GM19043 (cell line): ENCODE measurements at regions not wholly inside any gene's neighbourhood (a gene's known extent, or its start where the extent isn't known, plus 50 kb on each side); places are given as distances from the start of the nearest gene placed in this dataset.

Experiments
- ATAC-seq: cut with Tn5 transposase; IDR thresholded peaks from one replicate; pipeline ENCODE4 v1.9.1; 2021; ENCODE audit warnings: low read depth; ENCODE audit not compliant: unreplicated experiment

DNA sequence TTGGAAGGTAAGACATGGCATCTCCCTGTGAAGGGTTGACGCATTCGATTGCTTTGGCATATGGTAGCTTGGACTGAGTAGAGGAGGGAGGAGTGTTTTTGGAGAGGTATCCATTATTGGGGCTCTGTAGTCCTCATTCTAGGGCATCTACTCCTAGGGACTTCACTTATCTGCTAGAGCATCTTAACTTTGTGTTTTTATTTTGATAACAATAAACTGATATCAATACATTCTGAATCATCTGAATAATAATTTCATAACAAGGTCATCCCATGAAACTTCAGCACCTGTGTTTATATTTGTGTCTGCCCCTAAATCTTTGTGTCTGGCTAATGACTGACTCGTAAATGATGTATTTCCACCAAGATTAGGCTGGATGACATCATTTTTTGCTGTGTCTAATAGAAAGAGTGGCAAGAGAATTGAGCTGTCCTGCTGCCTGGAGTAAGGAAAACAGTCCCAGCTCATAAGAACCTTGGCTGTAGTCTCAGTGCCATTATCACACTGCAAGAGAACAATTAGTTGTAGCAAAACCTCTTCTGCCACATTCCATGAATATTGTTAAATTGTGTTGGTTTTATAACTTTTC, 288.5 kb downstream of the PRL start:
- no peak for ATAC-seq

DNA sequence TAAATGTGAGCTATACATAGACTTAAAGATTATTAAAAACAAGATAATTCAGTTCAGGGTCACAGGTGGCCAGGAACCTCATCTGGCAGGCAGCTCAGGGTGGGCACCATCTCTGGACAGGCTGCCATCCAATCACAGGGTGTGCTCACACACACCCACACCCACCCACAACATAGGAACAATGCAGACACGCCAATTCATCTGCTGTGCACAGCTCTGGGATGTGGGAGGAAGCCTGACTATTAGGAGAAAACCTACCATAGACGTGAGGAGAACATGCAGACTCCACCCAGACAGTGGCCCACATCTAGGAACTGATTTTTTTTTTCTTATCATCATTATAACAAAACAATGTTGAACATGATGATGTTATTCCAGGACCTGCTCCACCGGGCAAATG, 286.7 kb downstream of the PRL start:
- ATAC-seq = no peak

DNA sequence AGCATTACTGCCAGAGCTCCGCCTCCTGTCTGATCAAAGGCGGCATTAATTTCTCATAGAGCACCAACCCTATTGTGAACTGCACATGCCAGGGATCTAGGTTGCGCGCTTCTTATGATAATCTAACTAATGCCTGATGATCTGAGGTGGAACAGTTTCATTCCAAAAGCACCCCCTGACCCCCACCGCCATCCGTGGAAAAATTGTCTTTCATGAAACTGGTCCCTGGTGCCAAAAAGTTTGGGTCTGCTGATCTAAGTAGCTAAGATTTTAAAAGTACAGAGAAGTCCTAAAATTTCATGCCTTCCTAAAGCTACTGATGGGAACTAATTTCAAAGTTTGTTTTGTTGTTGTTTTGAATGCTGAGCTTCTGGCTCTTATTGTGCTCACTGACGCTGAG, 281.6 kb downstream of the PRL start:
- no peak for ATAC-seq

DNA sequence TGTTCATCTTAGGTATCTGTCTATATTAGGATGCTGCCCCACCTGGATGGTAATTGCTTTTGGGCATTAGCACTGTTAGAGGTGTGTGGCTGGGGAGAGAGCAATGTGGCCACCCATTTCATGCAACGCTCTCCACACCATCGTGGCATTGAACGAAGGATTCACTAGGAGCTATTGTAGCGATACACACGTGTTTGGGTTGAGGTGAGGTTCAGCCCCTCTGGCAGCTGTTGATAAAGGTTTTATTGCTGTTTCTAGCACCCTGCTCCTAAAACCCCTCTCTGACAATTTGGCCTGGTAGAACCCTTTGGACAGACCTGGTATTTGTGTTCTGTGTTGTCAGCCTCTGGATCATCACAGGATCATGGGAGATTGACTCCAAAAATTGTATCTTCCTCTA, 280.9 kb downstream of the PRL start:
- ATAC-seq = no peak

DNA sequence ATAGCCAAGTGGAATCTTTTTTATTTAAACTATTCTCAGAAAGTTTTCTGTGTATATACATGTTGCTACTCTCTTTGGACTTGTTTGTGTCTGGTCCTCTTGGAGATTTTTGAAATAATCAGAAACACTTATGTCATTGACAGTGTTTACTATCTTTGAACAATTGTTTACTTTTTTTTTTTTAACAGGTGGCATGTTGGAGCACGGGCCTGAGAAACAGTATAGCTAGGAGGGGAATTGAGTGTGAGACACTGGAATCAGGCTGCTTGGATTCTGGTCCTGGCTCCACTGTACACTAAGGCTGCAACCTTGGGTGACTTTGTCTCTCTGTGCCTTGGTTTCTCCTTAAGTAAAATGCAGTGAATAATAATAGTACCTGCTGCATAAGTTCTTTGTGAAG, 279.6 kb downstream of the PRL start:
- no peak for ATAC-seq

DNA sequence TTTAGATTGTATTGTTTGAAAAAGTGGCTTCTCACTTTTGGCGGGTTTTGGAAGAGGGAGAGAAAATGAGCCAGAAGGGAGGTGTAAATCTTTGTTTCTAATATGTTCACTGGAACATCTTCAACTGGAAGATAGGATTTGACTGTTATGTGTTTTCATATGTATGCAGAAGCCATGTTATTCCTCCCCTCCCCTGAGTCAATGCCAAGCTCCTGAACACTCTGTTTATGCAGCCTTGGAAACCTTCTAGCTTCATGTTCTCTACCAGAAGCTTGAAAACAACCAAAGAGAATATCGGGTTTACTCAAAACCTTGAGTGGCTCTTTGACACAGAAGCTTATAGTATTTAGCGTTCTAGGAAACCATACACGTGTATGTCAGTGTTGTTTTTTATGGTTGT, 279.1 kb downstream of the PRL start:
- no peak for ATAC-seq

DNA sequence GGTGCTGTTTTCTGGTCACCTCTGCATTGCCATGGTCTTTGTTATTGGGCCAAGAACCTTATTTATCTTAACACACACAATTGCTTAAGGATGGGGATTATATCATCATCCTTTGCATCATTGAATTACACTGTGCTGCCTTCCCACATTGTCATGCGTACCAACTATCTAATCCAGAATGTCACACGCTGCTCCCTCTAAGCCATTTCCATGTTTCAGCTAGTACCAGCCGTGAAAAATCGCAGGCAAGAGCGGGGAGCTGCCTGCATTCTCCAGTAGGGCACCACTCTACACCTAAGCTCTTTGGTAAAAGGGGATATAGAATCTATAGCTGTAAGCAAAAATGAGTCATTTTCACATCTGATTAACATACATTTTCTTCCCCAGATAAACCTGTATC, 277.0 kb downstream of the PRL start:
- ATAC-seq = no peak

DNA sequence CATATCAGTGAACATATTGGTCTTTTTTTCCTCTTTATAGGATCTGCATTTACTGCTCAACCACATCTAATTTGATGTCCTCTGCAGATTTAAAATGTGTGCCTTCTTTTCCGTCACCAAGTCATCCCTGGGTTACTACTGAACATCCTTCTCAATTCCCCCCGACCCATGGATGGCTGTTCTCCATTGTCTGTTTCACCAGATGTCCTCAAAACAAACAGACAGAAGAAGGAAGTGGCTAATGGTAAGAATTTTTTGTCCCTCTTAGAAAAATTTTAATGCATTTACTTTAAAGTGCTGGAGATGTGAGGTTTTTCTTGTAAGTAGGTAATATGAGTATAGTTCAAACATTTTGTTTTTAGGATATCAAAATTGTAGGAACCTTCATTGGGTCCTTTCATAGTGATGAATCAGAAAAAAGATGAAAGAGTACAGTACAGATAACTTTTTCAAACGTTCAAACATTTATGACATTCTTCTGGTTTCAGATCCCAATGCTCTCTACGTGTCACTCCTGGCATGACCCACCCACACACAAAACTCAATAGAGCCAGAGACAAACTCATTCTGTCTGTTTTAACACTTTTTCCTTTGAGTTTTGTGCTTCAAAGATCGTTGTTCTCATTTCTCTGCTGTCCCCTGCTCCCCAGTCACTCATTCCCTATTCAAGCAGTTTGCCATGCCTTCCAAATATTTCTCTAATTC, 276.4 kb downstream of the PRL start:
- no peak for ATAC-seq

DNA sequence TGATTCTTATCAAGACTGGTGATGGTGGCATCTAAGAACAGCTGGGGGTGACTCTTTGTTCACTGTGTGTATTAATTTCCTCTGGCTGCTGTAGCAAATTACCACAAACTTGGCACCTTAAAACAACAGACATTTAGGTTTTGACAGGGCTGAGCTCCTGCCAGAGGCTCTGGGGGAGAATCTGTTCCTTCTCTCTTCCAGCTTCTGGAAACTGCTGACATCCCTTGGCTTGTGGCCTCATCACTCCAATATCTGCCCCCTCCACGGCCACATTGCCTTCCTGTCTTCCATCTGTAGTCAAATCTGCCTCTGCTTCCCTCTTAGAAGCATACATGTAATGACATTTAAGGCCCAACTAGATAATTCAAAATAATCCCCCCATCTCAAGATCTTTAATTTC, 274.9 kb downstream of the PRL start:
- no peak for ATAC-seq

DNA sequence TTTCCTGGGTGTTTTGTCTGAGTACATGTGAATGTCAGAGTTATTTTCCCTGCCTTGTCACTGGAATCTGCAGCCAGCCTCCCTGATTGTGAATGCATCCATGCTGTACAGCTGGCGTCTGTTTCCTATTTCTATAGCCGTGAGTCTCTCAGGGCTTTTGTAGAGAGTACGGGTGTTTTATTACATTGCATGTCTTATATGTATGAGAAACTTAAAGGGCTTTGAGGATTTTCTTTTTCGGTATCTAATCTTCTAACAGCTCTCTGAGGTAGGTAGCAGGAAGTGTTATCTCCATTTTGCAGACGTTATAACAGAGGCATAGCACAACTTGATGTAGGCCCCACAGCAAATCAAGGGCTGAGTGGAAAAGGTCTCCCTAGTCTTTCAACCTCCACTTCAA, 272.9 kb downstream of the PRL start:
- no peak for ATAC-seq

DNA sequence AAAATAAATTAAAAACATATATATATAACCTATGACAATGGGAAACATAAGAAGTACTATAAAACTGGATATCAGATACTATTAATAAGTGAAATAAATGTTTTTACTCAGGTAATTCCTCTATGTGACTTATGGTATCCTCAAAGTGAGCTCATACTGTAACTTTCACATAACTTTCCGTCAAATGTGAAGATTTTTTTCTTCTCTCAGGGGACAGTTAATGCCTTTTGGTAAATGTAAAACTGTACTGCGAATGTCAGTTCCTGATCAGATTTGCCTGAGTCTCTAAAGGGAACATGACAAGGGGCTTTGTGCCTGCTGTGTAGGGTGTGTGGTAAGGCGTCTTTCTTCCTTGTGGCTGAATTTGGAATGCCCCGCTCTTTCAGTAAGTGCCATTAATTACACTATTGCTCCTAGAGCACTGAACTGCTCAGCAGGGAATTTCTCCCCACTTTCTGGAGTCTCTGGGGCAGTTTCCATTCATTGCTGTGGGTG, 271.8 kb downstream of the PRL start:
- peak; percentile 14 for ATAC-seq

DNA sequence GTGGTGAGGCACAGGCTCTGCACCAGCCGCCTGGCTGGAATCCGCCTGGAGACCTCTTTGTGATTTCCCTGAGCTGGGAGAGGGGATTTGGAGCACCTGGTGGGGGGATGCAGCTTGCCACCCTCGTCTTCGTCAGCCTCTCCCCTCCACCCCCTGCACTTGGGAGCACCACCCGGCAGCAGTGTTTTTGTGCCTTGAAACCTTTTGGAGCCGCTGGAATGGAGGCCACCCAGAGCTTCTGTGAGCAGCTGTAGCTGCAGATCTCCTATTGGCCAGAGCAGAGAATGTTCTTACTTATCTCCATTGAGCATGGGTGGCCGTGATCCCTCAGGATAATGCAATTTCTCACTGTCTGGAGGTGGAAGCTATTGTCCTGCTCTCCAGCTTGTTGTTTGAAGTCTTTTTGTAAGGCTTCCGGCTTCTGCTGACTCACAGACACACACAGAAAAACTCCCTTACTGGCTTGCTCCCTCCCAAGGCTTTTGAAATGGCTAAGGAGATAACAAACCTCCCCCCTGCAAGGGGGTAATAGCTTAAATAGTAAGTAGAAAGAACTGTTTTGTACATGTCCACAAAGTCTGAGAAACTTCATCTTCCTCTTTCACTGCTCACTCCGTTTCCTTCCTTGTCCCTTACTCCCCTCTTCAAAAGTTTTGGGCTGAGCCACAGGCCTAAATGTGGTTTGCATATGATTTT, 271.2 kb downstream of the PRL start:
- ATAC-seq = peak; percentile 59

DNA sequence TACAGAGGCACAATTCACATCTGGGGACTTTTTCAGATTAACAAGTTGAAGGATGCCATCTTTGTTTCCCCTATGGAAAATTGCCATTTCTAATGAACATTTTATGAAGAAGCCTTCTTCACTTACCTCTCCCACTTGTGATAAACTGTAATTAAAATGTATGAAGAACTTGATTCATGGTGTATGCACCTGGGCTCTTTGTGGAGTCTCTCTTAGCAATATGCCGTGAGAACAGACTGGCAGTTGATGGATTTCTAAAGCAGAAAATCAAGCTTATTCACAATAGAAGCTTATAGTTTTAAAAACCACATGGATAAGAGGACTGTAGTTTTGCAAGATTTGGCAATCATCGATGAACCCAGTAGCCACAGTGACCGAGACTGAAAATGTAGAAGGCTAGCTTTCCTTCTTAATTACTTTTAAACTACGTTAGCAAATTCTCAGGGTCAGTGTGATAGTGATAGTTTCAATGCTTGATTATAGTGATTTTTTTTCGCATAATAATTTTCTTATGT, 270.6 kb downstream of the PRL start:
- ATAC-seq = no peak

DNA sequence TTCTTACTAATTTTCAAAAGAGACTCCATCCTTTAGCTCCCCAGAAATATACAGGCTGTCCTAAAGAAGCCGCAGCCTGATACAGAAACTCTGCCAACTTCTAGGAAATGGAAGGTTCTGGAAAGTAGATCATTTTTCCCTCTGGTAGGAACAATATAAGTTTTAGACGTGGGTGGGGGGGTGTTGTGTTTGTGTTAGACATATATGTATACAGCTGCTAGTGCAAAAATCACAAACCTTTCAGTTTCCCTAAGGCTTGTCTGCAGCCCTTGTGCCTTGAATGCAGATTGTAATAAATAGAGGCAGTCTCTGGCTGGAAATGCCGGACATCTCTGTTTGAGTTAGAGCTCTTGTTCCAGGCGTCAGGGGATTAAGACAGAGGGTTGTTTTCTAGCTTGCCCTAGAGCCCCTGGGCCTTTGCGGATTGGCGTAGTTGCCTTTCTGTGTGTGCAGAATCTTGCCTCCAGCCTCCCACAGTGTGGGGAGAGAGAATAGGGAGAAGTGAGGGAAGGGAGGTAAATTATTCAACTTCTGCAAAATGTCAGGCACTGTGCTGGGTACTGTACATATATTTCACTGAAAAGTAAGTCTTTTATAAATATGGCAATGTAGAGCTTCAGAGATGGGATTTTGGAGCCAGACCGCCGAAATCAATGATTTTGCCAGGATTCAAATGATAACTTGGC, 269.7 kb downstream of the PRL start:
- no peak for ATAC-seq

DNA sequence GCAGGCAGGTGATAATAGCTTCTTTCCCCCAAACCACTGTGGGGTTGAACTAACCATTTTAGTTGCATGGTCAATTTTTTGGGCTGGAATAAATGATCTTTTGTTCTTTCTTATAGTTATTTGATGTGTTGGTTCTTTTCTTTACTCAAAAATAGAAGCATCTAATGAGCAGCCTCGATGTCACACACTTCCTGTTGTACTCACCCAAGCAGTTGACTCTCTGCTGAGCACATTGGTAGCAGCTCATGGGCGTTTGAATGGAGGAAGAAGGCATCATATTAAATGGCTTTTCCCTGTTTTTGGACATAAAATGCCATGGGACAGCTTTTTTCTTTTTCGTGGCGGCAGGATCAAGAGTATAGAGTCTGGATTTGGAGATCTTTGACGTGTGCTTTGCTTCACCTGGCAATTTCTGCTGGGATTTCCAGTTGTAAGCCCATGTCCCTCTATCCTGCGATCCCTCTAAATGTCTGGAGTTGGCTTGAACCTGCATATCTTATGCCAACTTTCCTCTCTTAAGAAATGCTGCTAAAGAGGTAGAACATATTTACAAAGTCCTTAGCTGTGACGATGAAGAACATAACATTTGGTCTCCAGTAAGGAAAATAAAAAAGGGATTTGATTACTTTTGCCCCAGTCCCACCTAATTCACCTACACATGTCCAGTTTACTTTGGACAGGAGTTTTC, 268.3 kb downstream of the PRL start:
- no peak for ATAC-seq

DNA sequence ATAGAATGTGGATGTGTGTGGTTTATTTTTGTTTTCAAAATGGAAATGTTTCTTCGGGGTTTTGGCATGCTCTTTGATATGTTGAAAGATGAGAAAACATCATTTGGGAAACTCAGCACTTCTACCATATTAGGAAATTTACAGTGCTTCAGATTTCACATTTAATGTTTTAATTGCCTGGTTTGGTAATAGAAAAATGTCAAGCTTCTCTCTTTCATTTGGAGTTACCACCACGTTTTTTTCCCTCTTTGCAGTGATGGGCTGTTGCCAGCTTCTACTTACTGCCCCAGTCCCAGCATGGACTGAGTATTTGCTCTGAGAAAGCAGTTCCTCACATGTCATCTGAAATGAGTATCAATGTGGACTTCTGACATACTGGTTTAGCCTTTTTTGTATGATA, 267.7 kb downstream of the PRL start:
- ATAC-seq = no peak

DNA sequence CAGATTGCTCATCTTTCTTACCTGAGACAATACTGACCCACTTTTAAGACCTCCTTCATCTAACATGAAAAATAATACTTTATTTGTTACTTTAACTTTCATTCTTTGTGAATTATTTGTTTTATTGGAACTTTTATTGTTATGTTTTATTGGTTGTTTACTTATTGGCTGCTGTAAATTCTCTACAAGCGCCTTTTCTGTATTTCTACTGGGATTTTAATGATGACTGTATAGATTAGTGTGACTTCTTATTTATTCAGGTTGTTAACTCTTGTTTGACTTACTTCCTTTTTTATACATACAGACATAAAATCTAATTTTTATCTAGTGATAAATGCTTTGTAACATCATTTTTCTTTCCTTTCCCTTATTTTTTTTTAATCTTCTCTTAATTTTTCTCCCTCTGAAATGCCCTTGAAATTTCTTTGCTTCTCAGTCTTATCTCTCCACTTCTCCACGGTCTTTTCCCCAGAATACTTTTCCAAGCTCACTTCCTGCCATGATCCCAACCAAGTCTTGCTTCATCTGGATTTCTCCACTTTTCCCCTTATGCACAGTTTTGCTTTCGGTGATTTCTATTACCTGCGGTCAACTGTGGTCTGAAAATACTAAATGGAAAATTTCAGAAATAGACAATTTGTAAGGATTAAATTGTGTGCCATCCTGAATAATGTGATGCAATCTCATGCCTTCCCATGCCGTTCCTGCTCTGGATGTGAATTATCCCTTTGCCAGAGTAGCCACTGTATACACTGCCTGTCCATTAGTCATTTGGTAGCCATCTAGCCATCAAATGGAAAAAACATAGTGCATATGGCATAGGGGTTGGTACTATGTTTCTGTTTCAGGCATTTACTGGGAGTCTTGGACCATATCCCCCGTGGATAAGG, 265.9 kb downstream of the PRL start:
- no peak for ATAC-seq

DNA sequence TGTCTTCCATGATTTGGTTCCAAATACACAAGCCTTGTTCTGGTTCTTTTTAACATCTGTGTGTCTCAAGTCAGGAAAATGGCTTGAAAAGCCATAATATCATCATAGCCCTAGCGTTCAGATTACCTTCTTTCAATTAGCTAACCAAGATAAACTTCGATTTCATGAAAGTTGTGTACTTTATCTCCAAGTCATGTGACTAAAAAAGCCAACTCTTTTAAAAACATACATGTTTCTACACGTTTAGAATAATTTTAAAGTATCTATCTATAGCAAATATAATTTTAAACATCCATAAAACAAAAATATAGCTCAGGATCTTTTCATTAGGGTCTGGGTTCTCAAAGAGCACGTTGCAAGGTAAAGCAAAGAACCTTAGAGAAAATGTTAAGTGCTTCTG, 261.1 kb downstream of the PRL start:
- no peak for ATAC-seq

DNA sequence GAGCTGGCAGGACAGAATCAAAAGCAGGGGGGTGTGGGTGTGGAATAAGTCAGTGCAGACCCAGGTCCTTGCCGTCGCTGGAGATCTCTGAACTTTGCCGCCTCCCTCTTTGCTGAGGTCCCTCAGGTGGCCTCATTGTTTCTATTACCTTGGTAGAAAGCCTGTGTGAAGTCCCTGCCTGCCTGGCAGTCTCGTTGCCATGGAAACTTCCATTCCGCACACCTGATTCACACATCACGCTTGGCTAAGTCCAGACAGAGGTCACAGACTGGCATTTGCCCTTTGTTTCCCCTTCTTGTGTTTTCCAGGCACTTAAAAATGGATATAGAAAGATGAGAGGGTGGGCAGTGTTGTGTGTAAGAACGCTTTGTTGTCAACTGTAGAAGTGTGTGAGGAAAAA, 260.6 kb downstream of the PRL start:
- ATAC-seq = peak; percentile 46

DNA sequence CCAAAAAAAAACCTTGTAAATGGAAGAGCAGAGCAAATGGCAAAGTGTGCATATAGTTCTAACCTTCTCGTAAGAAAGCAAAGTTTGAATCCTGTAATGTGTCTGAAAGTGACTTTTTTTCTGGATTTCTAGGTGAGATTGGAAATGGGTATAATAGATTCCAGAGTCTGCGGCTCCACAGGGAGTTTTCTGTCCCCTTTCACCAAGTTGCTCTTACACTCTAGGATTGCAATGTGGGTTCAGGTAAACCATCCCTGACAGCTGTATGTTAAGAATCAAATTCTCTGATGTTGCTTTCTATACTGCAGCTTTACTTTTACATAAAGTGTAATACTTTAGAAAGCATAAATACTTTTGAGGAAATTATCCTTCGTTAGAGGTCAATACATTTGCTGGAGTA, 260.1 kb downstream of the PRL start:
- ATAC-seq = peak; percentile 7
